ENCODE measurements at regions not wholly inside any gene's neighbourhood (a gene's known extent, or its start where the extent isn't known, plus 50 kb on each side); places are given as distances from the start of the nearest gene placed in this dataset.

- H3K36me3 ChIP-seq (ENCODE audit: low read depth): no peaks in the 10 kb centered on the region
- no peaks in the 10 kb centered on the region for H3K9me3 ChIP-seq
- no peak overlapping the region for H3K4me3 ChIP-seq
- TF ChIP-seq, protein P1, sequence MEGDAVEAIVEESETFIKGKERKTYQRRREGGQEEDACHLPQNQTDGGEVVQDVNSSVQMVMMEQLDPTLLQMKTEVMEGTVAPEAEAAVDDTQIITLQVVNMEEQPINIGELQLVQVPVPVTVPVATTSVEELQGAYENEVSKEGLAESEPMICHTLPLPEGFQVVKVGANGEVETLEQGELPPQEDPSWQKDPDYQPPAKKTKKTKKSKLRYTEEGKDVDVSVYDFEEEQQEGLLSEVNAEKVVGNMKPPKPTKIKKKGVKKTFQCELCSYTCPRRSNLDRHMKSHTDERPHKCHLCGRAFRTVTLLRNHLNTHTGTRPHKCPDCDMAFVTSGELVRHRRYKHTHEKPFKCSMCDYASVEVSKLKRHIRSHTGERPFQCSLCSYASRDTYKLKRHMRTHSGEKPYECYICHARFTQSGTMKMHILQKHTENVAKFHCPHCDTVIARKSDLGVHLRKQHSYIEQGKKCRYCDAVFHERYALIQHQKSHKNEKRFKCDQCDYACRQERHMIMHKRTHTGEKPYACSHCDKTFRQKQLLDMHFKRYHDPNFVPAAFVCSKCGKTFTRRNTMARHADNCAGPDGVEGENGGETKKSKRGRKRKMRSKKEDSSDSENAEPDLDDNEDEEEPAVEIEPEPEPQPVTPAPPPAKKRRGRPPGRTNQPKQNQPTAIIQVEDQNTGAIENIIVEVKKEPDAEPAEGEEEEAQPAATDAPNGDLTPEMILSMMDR (IDR thresholded peaks at IDR 0.05): no peak
- H3K4me1 ChIP-seq (ENCODE audit: low read depth): no peaks in the 10 kb centered on the region
- intact Hi-C loops (cut with DNase I, micrococcal nuclease): no loop called here
- DNase-seq: no peak
- no peak for ATAC-seq
Observed at GRCh38 chr2:78646533-78647364, 378.8 kb upstream of the REG3G start.

GRCh38 chr2:78648558-78648957 lies 376.9 kb upstream of the REG3G start:
- TF ChIP-seq, protein P1 (IDR thresholded peaks at IDR 0.05): no peak
- intact Hi-C loops (cut with DNase I, micrococcal nuclease): no loop called here

GRCh38 chr2:78654941-78655340 lies 370.6 kb upstream of the REG3G start:
- no peaks in the 10 kb centered on the region for H3K9me3 ChIP-seq
- intact Hi-C loops (cut with DNase I, micrococcal nuclease): no loop called here
- H3K36me3 ChIP-seq (ENCODE audit: low read depth): no peaks in the 10 kb centered on the region
- no peak for ATAC-seq
- no peak for DNase-seq
- no peak overlapping the region for H3K4me3 ChIP-seq
- no peaks in the 10 kb centered on the region for H3K4me1 ChIP-seq (ENCODE audit: low read depth)
- TF ChIP-seq, protein P1 (IDR thresholded peaks at IDR 0.05): no peak

More at GRCh38 chr2:78648558-78648957, 376.9 kb upstream of the REG3G start:
- no peaks in the 10 kb centered on the region for H3K4me1 ChIP-seq (ENCODE audit: low read depth)
- DNase-seq (no peak), ATAC-seq (no peak)
- no peak overlapping the region for H3K4me3 ChIP-seq
- H3K36me3 ChIP-seq (ENCODE audit: low read depth): no peaks in the 10 kb centered on the region
- H3K9me3 ChIP-seq: no peaks in the 10 kb centered on the region

DNA sequence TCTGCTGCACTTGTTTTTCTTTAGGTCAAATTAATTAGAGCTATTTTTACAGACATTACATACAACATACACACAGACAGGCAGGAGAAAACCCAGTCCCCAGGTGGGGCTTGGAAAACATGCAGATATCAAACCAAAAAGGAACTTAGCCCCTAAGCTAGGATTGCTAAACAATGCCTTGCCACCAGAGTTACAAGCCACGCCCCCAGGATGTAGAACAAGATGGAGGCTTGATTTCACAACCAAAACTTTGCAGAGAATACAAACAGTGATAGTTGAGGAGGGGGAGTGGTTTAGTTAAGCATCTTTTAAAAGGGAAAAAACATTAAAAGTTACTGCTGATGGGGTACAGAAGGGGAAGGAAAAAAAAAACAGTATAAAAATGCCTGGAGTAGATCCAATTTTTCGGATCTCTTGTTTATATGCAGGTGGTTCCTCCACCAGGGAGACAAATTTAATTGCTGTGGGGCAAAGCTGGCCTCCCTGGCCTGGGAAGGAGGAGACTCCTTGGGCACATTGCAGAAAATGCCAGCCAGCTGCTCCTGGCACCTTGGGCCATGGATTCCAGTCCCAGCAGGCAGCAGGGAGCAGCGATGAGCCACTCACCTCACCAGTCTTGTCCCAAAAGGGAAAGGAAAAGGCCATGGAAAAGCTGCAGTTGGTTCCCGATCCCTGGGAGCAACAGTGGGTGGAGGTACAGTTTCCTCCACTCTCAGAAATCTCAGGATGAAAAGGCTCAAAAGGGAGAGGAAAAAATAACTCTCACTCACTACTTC lies 348.4 kb upstream of the REG3G start:
- DNase-seq: no peak
- intact Hi-C loops (cut with DNase I, micrococcal nuclease): no loop called here
- no peaks in the 10 kb centered on the region for H3K9me3 ChIP-seq
- TF ChIP-seq, protein P1 (IDR thresholded peaks at IDR 0.05): no peak
- H3K4me3 ChIP-seq: no peak overlapping the region
- ATAC-seq: no peak
- no peaks in the 10 kb centered on the region for H3K4me1 ChIP-seq (ENCODE audit: low read depth)
- H3K36me3 ChIP-seq (ENCODE audit: low read depth): no peaks in the 10 kb centered on the region

DNA sequence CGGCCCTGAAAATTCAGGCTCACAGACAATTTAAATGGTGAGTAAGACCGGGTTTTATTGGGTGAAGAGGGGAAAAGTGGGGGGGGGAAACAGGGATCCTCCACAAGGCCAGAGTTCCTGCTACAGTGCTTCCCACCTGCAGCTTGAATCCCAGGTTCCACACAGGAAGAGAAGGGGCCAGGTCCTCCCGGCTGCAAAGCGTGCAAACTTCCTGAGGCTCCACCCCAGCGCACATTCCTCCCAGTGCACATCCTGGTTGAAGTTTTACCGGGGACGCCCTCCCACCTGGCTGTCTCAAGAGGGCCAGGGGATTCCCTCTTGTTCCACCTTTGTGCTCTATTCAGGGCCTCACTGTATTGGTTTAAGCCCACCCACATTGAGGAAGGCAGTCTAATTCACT lies 347.7 kb upstream of the REG3G start:
- Histone ChIP-seq H3K4me3 (no peak overlapping the region), H3K9me3 (no peaks in the 10 kb centered on the region), H3K36me3 (ENCODE audit: low read depth) (no peaks in the 10 kb centered on the region), H3K4me1 (ENCODE audit: low read depth) (no peaks in the 10 kb centered on the region)
- ATAC-seq: no peak
- TF ChIP-seq, protein P1 (IDR thresholded peaks at IDR 0.05): no peak
- intact Hi-C loops (cut with DNase I, micrococcal nuclease): no loop called here
- no peak for DNase-seq
